GM12878 (cell line): ENCODE measurements at regions not wholly inside any gene's neighbourhood (a gene's known extent, or its start where the extent isn't known, plus 50 kb on each side); places are given as distances from the start of the nearest gene placed in this dataset.

ENCODE experiments used
- ATAC-seq: fragments of 200-7000 bp; cut with Tn5 transposase; 3 replicates; pipeline ENCODE4 v1.9.1; 2020; ENCODE audit warnings: mild to moderate bottlenecking, moderate library complexity
- BruUV-seq: library from RNA; stranded (reverse); fragments of 400-500 nt; replicated peaks from 2 replicates; lab custom pipeline; 2021; lab: Mats Ljungman, UMichigan
- CTCF ChIA-PET: fragments of 300-600 bp; sonication (Branson Sonifier 250); formaldehyde crosslinking; extraction: SDS; loops from one replicate; lab custom pipeline; 2021; ENCODE audit warnings: inconsistent platforms; lab: Yijun Ruan, JAX
- POLR2A ChIA-PET: fragments of 350-600 bp; formaldehyde crosslinking; extraction: SDS; loops from one replicate; lab custom pipeline; 2021; ENCODE audit warnings: inconsistent platforms; lab: Charles Lee
- RAD21 ChIA-PET: fragments of 300-600 bp; sonication (Branson Sonifier 250); formaldehyde crosslinking; loops from one replicate; lab custom pipeline; 2023; ENCODE audit warnings: antibody characterized with exemption; ENCODE audit not compliant: unreplicated experiment; lab: Charles Lee
- SMC1A ChIA-PET: fragments of 300-600 bp; sonication (Branson Sonifier 250); formaldehyde crosslinking; loops from one replicate; lab custom pipeline; 2023; ENCODE audit not compliant: unreplicated experiment, uncharacterized antibody; lab: Charles Lee
- DNase-seq: peaks from one replicate; pipeline ENCODE4 v3.0.0-alpha.2; 2011; ENCODE audit warnings: low read depth, low spot score
- FAIRE-seq: peaks from 3 replicates; lab custom pipeline; 2011; peaks lifted over from hg19 to GRCh38; lab: Jason Lieb, UNC
- H2AFZ ChIP-seq: 2 replicates; pipeline ENCODE4 v1.6.0; 2011; ENCODE audit warnings: low read depth, low read length, control low read depth; ENCODE audit not compliant: control insufficient read depth
- H3K27ac ChIP-seq: 2 replicates; pipeline ENCODE4 v1.5.1; 2011; ENCODE audit warnings: control low read depth; ENCODE audit not compliant: control insufficient read depth, insufficient read depth
- H3K27me3 ChIP-seq, 2 experiments: replicated peaks in 1 of 2; 2 replicates each; pipeline versions ENCODE4 v1.6.0 to v1.6.1; 2011; ENCODE audit warnings: low read length in 1 of 2; ENCODE audit not compliant: control insufficient read depth in 2 of 2, insufficient read depth in 2 of 2
- H3K36me3 ChIP-seq, 2 experiments: 2 replicates each; pipeline ENCODE4 v1.5.1; 2011; ENCODE audit warnings: low read length in 1 of 2; ENCODE audit not compliant: control insufficient read depth in 2 of 2, insufficient read depth in 2 of 2
- H3K4me1 ChIP-seq: 2 replicates; pipeline ENCODE4 v1.6.1; 2011; ENCODE audit warnings: mild to moderate bottlenecking, low read length, moderate library complexity, mixed read lengths; ENCODE audit not compliant: control insufficient read depth, insufficient read depth
- H3K4me2 ChIP-seq: 2 replicates; pipeline ENCODE4 v1.6.0; 2011; ENCODE audit warnings: control low read depth; ENCODE audit not compliant: control insufficient read depth, insufficient read depth
- H3K4me3 ChIP-seq: fragments of 200-600 bp; sonication (generic); 2 replicates; pipeline ENCODE4 v1.5.1; 2016
- H3K79me2 ChIP-seq: 2 replicates; pipeline ENCODE4 v1.6.0; 2011; ENCODE audit warnings: low read length; ENCODE audit not compliant: control insufficient read depth, insufficient read depth
- H3K9ac ChIP-seq: 2 replicates; pipeline ENCODE4 v1.8.0; 2011; ENCODE audit warnings: low read length, control low read depth, mixed read lengths; ENCODE audit not compliant: control insufficient read depth, insufficient read depth
- H3K9me3 ChIP-seq: replicated peaks from 3 replicates; pipeline ENCODE4 v1.5.1; 2011; ENCODE audit warnings: mild to moderate bottlenecking, low read length; ENCODE audit not compliant: control insufficient read depth, insufficient read depth
- H4K20me1 ChIP-seq: 2 replicates; pipeline ENCODE4 v1.6.0; 2011; ENCODE audit not compliant: control insufficient read depth, insufficient read depth
- EED ChIP-seq: sonication (generic); IDR thresholded peaks from 2 replicates; pipeline ENCODE4 v1.6.1; 2016; ENCODE audit warnings: antibody characterized with exemption, low read depth
- GATAD2B ChIP-seq: fragments of 450-650 bp; conservative IDR thresholded peaks from 2 replicates; pipeline ENCODE4 v1.6.1; 2017; ENCODE audit warnings: low read depth, mild to moderate bottlenecking, moderate library complexity
- JUND ChIP-seq: IDR thresholded peaks from 2 replicates; pipeline ENCODE4 v1.6.1; 2012; ENCODE audit warnings: low read depth, mild to moderate bottlenecking, low read length, improper control_type of control experiment, moderate library complexity
- RAD51 ChIP-seq: fragments of 450-650 bp; IDR thresholded peaks from 2 replicates; pipeline ENCODE4 v1.6.1; 2016; ENCODE audit warnings: moderate library complexity, mild to moderate bottlenecking, inconsistent platforms
- RCOR1 ChIP-seq: conservative IDR thresholded peaks from 2 replicates; pipeline ENCODE4 v1.6.1; 2012; ENCODE audit warnings: low read depth, low read length, improper control_type of control experiment
- SIX5 ChIP-seq: IDR thresholded peaks from 2 replicates; pipeline ENCODE4 v1.6.1; 2011; ENCODE audit warnings: mild to moderate bottlenecking, low read depth, low read length, moderate library complexity; ENCODE audit not compliant: severe bottlenecking
- SMARCA5 ChIP-seq: fragments of 450-650 bp; IDR thresholded peaks from 2 replicates; pipeline ENCODE4 v1.6.1; 2017; ENCODE audit warnings: mild to moderate bottlenecking
- SREBF2 ChIP-seq: IDR thresholded peaks from 2 replicates; pipeline ENCODE4 v1.6.1; 2012; ENCODE audit warnings: mild to moderate bottlenecking, low read length
- ZNF217 ChIP-seq: fragments of 450-650 bp; IDR thresholded peaks from 2 replicates; pipeline ENCODE4 v1.6.1; 2017; ENCODE audit warnings: antibody characterized with exemption, mild to moderate bottlenecking
- WGBS: methylation state at CpG from one replicate; pipeline ENCODE4 v1.1.6; 2016; ENCODE audit warnings: low lambda C conversion rate; ENCODE audit not compliant: insufficient replicate concordance, insufficient coverage; ENCODE audit errors: missing lambda C conversion rate; 5-methylcytosine and 5-hydroxymethylcytosine counted together
- in situ Hi-C: fragments of 300-500 bp; cut with MboI; formaldehyde crosslinking; loops from 9 replicates; pipeline ENCODE4 v1.14.3; 2018; ENCODE audit warnings: mixed read lengths
- intact Hi-C: fragments of 100-400 bp; cut with micrococcal nuclease; formaldehyde crosslinking; loops from one replicate; pipeline ENCODE4 v1.14.2; 2022; ENCODE audit not compliant: unreplicated experiment
- TF ChIP-seq, protein P1 (sequence below): fragments of 150-350 bp; IDR thresholded peaks from 2 replicates; pipeline ENCODE4 v1.6.1; 2016; ENCODE audit warnings: low read depth, low read length
- TF ChIP-seq, protein P2 (sequence below): fragments of 450-650 bp; IDR thresholded peaks from 2 replicates; pipeline ENCODE4 v1.6.1; 2016; ENCODE audit warnings: mild to moderate bottlenecking, moderate library complexity, borderline replicate concordance
- TF ChIP-seq, protein P3 (sequence below), 3 experiments: IDR thresholded peaks in 2 of 3; conservative IDR thresholded peaks in 1 of 3; 2 replicates each; pipeline ENCODE4 v1.5.1; 2011; ENCODE audit warnings: low read depth in 3 of 3, low read length in 3 of 3, mild to moderate bottlenecking in 3 of 3, control low read depth in 2 of 3, moderate library complexity in 2 of 3, inconsistent platforms in 1 of 3, mixed read lengths in 1 of 3; ENCODE audit not compliant: control insufficient read depth in 2 of 3, insufficient read depth in 1 of 3; ENCODE audit errors: extremely low read depth in 1 of 3

DNA sequence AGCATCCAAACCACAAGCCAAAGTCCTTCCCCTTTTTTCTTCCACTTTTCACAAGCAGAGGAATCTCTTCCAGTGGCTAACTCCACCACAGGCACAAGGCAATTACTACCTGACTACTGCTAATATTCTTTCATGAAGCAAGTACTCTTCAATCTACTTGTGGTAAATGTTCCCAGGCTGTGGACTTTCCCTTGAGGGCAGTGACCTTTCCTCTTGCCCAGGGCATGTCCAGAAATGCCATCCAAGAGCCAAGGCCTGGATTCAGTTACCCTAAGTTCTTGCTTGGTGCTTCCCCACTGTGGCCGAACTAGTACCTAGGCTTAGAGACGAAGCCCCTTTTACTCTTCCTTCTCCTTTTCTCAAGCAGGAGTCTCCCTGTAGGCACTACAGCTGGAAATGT lies 400.7 kb downstream of the DCAF12L2 start (continued):
- TF ChIP-seq, protein P1, sequence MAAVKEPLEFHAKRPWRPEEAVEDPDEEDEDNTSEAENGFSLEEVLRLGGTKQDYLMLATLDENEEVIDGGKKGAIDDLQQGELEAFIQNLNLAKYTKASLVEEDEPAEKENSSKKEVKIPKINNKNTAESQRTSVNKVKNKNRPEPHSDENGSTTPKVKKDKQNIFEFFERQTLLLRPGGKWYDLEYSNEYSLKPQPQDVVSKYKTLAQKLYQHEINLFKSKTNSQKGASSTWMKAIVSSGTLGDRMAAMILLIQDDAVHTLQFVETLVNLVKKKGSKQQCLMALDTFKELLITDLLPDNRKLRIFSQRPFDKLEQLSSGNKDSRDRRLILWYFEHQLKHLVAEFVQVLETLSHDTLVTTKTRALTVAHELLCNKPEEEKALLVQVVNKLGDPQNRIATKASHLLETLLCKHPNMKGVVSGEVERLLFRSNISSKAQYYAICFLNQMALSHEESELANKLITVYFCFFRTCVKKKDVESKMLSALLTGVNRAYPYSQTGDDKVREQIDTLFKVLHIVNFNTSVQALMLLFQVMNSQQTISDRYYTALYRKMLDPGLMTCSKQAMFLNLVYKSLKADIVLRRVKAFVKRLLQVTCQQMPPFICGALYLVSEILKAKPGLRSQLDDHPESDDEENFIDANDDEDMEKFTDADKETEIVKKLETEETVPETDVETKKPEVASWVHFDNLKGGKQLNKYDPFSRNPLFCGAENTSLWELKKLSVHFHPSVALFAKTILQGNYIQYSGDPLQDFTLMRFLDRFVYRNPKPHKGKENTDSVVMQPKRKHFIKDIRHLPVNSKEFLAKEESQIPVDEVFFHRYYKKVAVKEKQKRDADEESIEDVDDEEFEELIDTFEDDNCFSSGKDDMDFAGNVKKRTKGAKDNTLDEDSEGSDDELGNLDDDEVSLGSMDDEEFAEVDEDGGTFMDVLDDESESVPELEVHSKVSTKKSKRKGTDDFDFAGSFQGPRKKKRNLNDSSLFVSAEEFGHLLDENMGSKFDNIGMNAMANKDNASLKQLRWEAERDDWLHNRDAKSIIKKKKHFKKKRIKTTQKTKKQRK: no peak

DNA sequence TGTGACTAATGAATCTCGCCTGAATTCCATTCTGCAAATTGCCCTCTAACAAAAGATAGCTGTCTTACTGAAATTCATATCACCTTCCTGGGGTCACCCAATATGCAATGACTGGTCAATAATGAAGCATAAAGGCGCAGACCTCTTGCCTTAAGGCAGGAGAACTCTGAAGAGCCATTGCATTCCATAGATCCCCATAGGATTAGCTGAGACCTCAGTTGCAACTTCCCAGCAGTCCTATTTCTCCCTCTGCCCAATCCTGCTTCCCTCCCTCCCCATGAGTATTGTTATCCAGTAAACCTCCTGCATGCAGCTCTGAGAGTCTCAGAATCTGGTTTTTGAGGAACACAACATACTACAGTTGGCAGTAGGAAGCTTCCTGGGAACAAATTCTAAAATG lies 396.5 kb downstream of the DCAF12L2 start:
- TF ChIP-seq RAD51 (no peak), EED (no peak), SREBF2 (no peak), GATAD2B (no peak), RCOR1 (no peak), ZNF217 (no peak), SMARCA5 (no peak), SIX5 (no peak), JUND (no peak)
- TF ChIP-seq, protein P2, sequence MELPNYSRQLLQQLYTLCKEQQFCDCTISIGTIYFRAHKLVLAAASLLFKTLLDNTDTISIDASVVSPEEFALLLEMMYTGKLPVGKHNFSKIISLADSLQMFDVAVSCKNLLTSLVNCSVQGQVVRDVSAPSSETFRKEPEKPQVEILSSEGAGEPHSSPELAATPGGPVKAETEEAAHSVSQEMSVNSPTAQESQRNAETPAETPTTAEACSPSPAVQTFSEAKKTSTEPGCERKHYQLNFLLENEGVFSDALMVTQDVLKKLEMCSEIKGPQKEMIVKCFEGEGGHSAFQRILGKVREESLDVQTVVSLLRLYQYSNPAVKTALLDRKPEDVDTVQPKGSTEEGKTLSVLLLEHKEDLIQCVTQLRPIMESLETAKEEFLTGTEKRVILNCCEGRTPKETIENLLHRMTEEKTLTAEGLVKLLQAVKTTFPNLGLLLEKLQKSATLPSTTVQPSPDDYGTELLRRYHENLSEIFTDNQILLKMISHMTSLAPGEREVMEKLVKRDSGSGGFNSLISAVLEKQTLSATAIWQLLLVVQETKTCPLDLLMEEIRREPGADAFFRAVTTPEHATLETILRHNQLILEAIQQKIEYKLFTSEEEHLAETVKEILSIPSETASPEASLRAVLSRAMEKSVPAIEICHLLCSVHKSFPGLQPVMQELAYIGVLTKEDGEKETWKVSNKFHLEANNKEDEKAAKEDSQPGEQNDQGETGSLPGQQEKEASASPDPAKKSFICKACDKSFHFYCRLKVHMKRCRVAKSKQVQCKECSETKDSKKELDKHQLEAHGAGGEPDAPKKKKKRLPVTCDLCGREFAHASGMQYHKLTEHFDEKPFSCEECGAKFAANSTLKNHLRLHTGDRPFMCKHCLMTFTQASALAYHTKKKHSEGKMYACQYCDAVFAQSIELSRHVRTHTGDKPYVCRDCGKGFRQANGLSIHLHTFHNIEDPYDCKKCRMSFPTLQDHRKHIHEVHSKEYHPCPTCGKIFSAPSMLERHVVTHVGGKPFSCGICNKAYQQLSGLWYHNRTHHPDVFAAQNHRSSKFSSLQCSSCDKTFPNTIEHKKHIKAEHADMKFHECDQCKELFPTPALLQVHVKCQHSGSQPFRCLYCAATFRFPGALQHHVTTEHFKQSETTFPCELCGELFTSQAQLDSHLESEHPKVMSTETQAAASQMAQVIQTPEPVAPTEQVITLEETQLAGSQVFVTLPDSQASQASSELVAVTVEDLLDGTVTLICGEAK: no peak
- TF ChIP-seq, protein P3, sequence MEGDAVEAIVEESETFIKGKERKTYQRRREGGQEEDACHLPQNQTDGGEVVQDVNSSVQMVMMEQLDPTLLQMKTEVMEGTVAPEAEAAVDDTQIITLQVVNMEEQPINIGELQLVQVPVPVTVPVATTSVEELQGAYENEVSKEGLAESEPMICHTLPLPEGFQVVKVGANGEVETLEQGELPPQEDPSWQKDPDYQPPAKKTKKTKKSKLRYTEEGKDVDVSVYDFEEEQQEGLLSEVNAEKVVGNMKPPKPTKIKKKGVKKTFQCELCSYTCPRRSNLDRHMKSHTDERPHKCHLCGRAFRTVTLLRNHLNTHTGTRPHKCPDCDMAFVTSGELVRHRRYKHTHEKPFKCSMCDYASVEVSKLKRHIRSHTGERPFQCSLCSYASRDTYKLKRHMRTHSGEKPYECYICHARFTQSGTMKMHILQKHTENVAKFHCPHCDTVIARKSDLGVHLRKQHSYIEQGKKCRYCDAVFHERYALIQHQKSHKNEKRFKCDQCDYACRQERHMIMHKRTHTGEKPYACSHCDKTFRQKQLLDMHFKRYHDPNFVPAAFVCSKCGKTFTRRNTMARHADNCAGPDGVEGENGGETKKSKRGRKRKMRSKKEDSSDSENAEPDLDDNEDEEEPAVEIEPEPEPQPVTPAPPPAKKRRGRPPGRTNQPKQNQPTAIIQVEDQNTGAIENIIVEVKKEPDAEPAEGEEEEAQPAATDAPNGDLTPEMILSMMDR (IDR thresholded peaks at IDR 0.05 in 2 of 3, conservative IDR thresholded peaks at IDR 0.05 in 1 of 3; ENCODE audit: control insufficient read depth in 2 of 3, extremely low read depth in 1 of 3, insufficient read depth in 1 of 3, low read depth in 3 of 3, low read length in 3 of 3): no peak
- FAIRE-seq: no peak
- no peak for ATAC-seq
- no peak for DNase-seq
- ChIA-PET RAD21 (no interaction called here), SMC1A (interaction anchor here (1.4 kb wide), 1 partner anchor 25 kb away, joined by 3 read pairs; no protein-coding TSS in a partner anchor), CTCF (no interaction called here), POLR2A (no interaction called here)
- Histone ChIP-seq H3K4me2 (no peak overlapping the region), H3K4me1 (no peaks in the 10 kb centered on the region), H4K20me1 (no peaks in the 10 kb centered on the region), H2AFZ (no peak overlapping the region), H3K79me2 (no peaks in the 10 kb centered on the region), H3K36me3 (no peaks in the 10 kb centered on the region), H3K9me3 (no peaks in the 10 kb centered on the region), H3K27ac (no peak overlapping the region), H3K27me3 (no peaks in the 10 kb centered on the region), H3K4me3 (no peak overlapping the region), H3K9ac (no peak overlapping the region)
- intact Hi-C loops: no loop called here
- WGBS: 0% methylated on average over 2 of the region's 2 CpGs
- no TSS peak for BruUV-seq
- in situ Hi-C loops: no loop called here
